Endothelial cell of umbilical vein (primary cell): ENCODE measurements at regions not wholly inside any gene's neighbourhood (a gene's known extent, or its start where the extent isn't known, plus 50 kb on each side); places are given as distances from the start of the nearest gene placed in this dataset.

Experiments
- CTCF ChIP-seq, 2 donors: IDR thresholded peaks; 1 replicate in 1 of 2; 2 replicates in 1 of 2; pipeline ENCODE4 v1.5.1; 2011; ENCODE audit warnings: low read length in 2 of 2, mild to moderate bottlenecking in 2 of 2, moderate library complexity in 2 of 2, control low read depth in 1 of 2, inconsistent platforms in 1 of 2, low read depth in 1 of 2; ENCODE audit not compliant: insufficient read depth in 1 of 2; ENCODE audit errors: extremely low read depth in 1 of 2
- EZH2 ChIP-seq: IDR thresholded peaks from 2 replicates; pipeline ENCODE4 v1.6.1; 2012; ENCODE audit warnings: borderline replicate concordance, low read depth, mild to moderate bottlenecking, moderate library complexity, low read length, inconsistent platforms; ENCODE audit not compliant: severe bottlenecking
- JUN ChIP-seq: IDR thresholded peaks from 2 replicates; pipeline ENCODE4 v1.6.1; 2011; ENCODE audit warnings: borderline replicate concordance, low read depth; ENCODE audit not compliant: insufficient read length, insufficient read depth
- MYC ChIP-seq: IDR thresholded peaks from one replicate; pipeline ENCODE4 v1.6.1; 2011; ENCODE audit warnings: mild to moderate bottlenecking, low read depth, low read length
- POLR2A ChIP-seq: IDR thresholded peaks from 2 replicates; pipeline ENCODE4 v1.6.1; 2012; ENCODE audit warnings: low read depth, mild to moderate bottlenecking, control low read depth, low read length
- POLR2AphosphoS5 ChIP-seq: IDR thresholded peaks from 2 replicates; pipeline ENCODE4 v1.6.1; 2012; ENCODE audit warnings: low read depth, mild to moderate bottlenecking, control low read depth, low read length, moderate library complexity; ENCODE audit not compliant: insufficient read depth

DNA sequence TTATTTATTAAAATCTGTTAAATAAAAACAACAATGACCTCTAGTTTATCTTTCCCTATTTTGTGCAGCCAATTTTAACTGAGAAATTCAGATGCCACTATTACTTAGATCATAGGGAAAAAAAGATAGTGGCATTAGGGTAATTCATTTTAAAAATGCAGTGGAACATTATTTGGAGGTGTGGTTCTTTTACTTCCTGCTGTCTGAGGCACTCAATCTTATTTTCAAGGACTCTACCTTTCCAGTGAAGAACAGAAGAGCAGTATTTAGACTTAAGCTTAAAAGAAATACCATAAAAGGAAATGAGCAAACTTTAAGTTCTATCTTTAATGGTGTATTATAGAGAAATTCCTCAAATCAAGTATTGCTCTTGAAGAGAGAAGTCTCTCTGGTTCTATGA, 342.6 kb upstream of the KLF12 start:
- TF ChIP-seq EZH2 (no peak), CTCF (IDR thresholded peaks at IDR 0.05; ENCODE audit: extremely low read depth in 1 of 2, insufficient read depth in 1 of 2, low read depth in 1 of 2, low read length in 2 of 2) (no peak), POLR2AphosphoS5 (no peak), POLR2A (no peak), JUN (no peak), MYC (no peak)
